OCI-LY3 (cell line): ENCODE measurements at regions not wholly inside any gene's neighbourhood (a gene's known extent, or its start where the extent isn't known, plus 50 kb on each side); places are given as distances from the start of the nearest gene placed in this dataset.

Experiments
- H2AFZ ChIP-seq: fragments of 200-600, 300-600 bp; shearing (Covaris generic); 2 replicates; pipeline ENCODE4 v1.6.0; 2014; ENCODE audit warnings: antibody characterized with exemption, low read depth, low read length
- H3K27ac ChIP-seq: fragments of 200-600, 300-600 bp; sonication (generic); 2 replicates; pipeline ENCODE4 v1.5.1; 2014; ENCODE audit warnings: mild to moderate bottlenecking, low read length, moderate library complexity, mixed read lengths
- H3K27me3 ChIP-seq: fragments of 200-600, 300-600 bp; sonication (generic); 2 replicates; pipeline ENCODE4 v1.6.1; 2014; ENCODE audit warnings: low read depth, low read length, mixed read lengths
- H3K36me3 ChIP-seq: fragments of 200-600, 300-600 bp; sonication (generic); replicated peaks from 2 replicates; pipeline ENCODE3; 2014; ENCODE audit warnings: low read depth, low read length, mixed read lengths
- H3K4me1 ChIP-seq: fragments of 300-600, 200-600 bp; sonication (generic); 2 replicates; pipeline ENCODE4 v1.6.1; 2014; ENCODE audit warnings: low read length, mixed read lengths
- H3K4me2 ChIP-seq: fragments of 200-600, 300-600 bp; sonication (generic); 2 replicates; pipeline ENCODE4 v1.6.1; 2014; ENCODE audit warnings: low read length, mixed read lengths
- H3K4me3 ChIP-seq: fragments of 300-600, 200-600 bp; sonication (generic); 2 replicates; pipeline ENCODE4 v1.5.1; 2014; ENCODE audit warnings: antibody characterized with exemption, mild to moderate bottlenecking, low read length, moderate library complexity
- H3K79me2 ChIP-seq: fragments of 300-600, 200-600 bp; shearing (Covaris generic); 2 replicates; pipeline ENCODE4 v1.6.1; 2014; ENCODE audit warnings: mild to moderate bottlenecking, low read length, mixed read lengths
- H3K9ac ChIP-seq: fragments of 300-600, 200-600 bp; shearing (Covaris generic); 2 replicates; pipeline ENCODE4 v1.6.0; 2014; ENCODE audit warnings: mild to moderate bottlenecking, low read length, moderate library complexity
- H3K9me3 ChIP-seq: fragments of 200-600, 300-600 bp; shearing (Covaris generic); 2 replicates; pipeline ENCODE4 v1.6.1; 2014; ENCODE audit warnings: low read length, mixed read lengths; ENCODE audit not compliant: insufficient read depth
- H4K20me1 ChIP-seq: fragments of 200-600, 300-600 bp; sonication (generic); 2 replicates; pipeline ENCODE4 v1.6.1; 2016; ENCODE audit warnings: low read length, mixed read lengths; ENCODE audit not compliant: insufficient read depth
- CTCF ChIP-seq: fragments of 200-600, 300-600 bp; sonication (generic); IDR thresholded peaks from 2 replicates; pipeline ENCODE4 v1.5.1; 2014; ENCODE audit warnings: antibody characterized with exemption, low read length, low read depth
- EZH2phosphoT487 ChIP-seq: fragments of 200-600 bp; shearing (Covaris generic); IDR thresholded peaks from 2 replicates; pipeline ENCODE4 v1.6.1; 2018; ENCODE audit warnings: antibody characterized with exemption, mixed run types, low read depth

DNA sequence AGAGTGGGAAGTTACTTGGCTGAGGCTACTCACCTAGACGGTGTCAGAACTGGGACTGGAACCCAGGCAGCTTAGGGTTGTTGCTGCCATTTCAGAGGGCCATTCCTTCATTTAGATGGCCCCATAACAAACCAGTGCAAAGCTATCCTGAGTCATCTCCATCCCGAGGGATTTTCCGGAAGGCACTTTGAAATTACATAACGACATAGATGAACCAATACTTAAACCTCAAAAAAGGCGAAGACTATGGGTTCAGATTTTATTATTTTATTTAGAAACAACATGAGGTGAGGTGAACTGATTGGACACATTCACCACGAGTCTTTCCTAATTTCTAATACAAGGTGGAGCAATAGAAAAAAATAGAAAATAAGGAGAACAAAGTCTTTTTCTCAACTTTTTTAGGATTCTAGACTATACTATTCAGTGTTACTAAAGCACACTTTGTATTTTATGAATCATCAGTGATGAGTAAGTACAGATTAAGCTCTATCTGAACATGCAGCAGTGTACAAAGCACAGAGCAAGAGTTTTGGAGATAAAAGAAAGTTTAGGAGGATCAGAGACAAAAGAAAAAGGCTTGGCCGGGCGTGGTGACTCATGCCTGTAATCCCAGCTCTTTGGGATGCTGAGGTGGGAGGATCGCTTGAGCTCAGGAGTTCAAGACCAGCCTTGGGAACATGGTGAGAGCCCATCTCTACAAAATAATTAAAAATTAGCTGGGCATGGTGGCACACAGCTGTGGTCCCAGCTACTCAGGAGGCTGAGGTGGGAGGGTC, 79.5 kb upstream of the SVIL start:
- no peak overlapping the region for H3K27ac ChIP-seq

DNA sequence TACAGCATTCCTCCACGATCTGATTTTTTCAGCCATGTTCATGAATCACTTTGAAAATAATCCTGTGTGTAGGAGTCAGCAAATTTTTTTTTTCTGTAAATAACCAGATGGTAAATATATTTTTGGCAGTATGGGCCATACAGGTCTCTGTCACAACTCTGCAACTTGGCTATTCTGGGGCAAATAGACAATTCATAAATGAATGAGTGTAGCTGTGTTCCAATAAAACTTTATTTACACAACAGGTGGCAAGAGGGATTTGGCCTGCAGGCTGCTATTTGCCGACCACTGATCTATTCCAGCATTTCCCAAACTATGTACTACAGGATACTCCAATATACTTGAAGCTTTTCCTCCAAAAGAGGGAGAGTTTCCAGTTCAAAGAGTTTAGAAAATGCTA, 78.7 kb upstream of the SVIL start:
- Histone ChIP-seq H3K4me3 (no peak overlapping the region), H3K4me1 (no peaks in the 10 kb centered on the region), H3K27ac (no peak overlapping the region), H4K20me1 (no peaks in the 10 kb centered on the region), H3K9me3 (no peaks in the 10 kb centered on the region), H3K27me3 (no peaks in the 10 kb centered on the region), H2AFZ (no peak overlapping the region), H3K36me3 (no peaks in the 10 kb centered on the region), H3K4me2 (no peak overlapping the region), H3K9ac (no peak overlapping the region), H3K79me2 (no peaks in the 10 kb centered on the region)
- TF ChIP-seq CTCF (no peak), EZH2phosphoT487 (no peak)

More for the DNA sequence above, 79.5 kb upstream of the SVIL start:
- TF ChIP-seq EZH2phosphoT487, result no peak
- no peak for TF ChIP-seq CTCF
- H3K9me3 ChIP-seq, result no peaks in the 10 kb centered on the region
- no peak overlapping the region for H3K9ac ChIP-seq
- H3K79me2 ChIP-seq, result no peaks in the 10 kb centered on the region
- H2AFZ ChIP-seq, result no peak overlapping the region
- H3K4me1 ChIP-seq, result no peaks in the 10 kb centered on the region
- H3K27me3 ChIP-seq, result no peaks in the 10 kb centered on the region
- H4K20me1 ChIP-seq, result no peaks in the 10 kb centered on the region
- H3K4me2 ChIP-seq, result no peak overlapping the region
- H3K4me3 ChIP-seq, result no peak overlapping the region
- no peaks in the 10 kb centered on the region for H3K36me3 ChIP-seq

DNA sequence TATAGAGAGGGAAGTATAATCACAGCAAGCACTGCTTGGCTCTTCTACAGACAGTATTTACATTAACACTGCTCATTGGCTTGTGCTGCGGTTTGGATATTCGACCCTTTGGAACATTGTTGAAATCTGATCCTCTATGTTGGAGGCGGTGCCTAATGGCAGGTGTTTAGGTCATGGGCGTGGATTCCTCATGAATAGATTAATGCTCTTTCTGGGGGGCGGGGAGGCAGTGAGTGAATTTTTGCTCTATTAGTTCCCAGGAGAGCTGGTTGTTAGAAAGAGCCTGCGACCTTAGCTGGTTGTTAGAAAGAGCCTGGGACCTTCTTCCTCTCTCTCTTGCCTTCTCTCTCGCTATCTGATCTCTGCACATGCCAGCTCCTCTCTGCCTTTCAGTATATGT, 77.3 kb upstream of the SVIL start:
- Histone ChIP-seq H3K4me2 (no peak overlapping the region), H3K79me2 (no peaks in the 10 kb centered on the region), H4K20me1 (no peaks in the 10 kb centered on the region)

GRCh38 chr10:29710128-29710527, 75.4 kb upstream of the SVIL start:
- no peak overlapping the region for H2AFZ ChIP-seq
- no peaks in the 10 kb centered on the region for H4K20me1 ChIP-seq
- H3K4me3 ChIP-seq, result no peak overlapping the region
- H3K36me3 ChIP-seq, result no peaks in the 10 kb centered on the region
- no peaks in the 10 kb centered on the region for H3K9me3 ChIP-seq
- H3K9ac ChIP-seq, result no peak overlapping the region
- no peaks in the 10 kb centered on the region for H3K27me3 ChIP-seq
- TF ChIP-seq EZH2phosphoT487, result no peak
- TF ChIP-seq CTCF, result no peak
- H3K4me1 ChIP-seq, result no peaks in the 10 kb centered on the region
- H3K27ac ChIP-seq, result no peak overlapping the region
- H3K79me2 ChIP-seq, result no peaks in the 10 kb centered on the region
- no peak overlapping the region for H3K4me2 ChIP-seq

More for the DNA sequence above, 77.3 kb upstream of the SVIL start:
- H3K4me3 ChIP-seq, result no peak overlapping the region
- no peaks in the 10 kb centered on the region for H3K4me1 ChIP-seq
- no peak overlapping the region for H2AFZ ChIP-seq
- no peaks in the 10 kb centered on the region for H3K27me3 ChIP-seq
- no peak overlapping the region for H3K27ac ChIP-seq
- H3K9ac ChIP-seq, result no peak overlapping the region
- H3K9me3 ChIP-seq, result no peaks in the 10 kb centered on the region
- TF ChIP-seq CTCF (no peak), EZH2phosphoT487 (no peak)
- H3K36me3 ChIP-seq, result no peaks in the 10 kb centered on the region
